HUES64 (cell line): ENCODE measurements at regions not wholly inside any gene's neighbourhood (a gene's known extent, or its start where the extent isn't known, plus 50 kb on each side); places are given as distances from the start of the nearest gene placed in this dataset.

ENCODE experiments used
- H3K27ac ChIP-seq: 2 replicates; pipeline ENCODE4 v1.7.0; 2013; ENCODE audit warnings: low read depth, low read length, inconsistent platforms
- H3K27me3 ChIP-seq: 2 replicates; pipeline ENCODE4 v1.6.1; 2013; ENCODE audit warnings: mild to moderate bottlenecking, low read length; ENCODE audit not compliant: insufficient read depth
- H3K36me3 ChIP-seq: 2 replicates; pipeline ENCODE4 v1.6.1; 2013; ENCODE audit warnings: mild to moderate bottlenecking, low read length; ENCODE audit not compliant: insufficient read depth
- H3K4me1 ChIP-seq: 2 replicates; pipeline ENCODE4 v1.6.1; 2013; ENCODE audit warnings: mild to moderate bottlenecking, low read length, moderate library complexity; ENCODE audit not compliant: insufficient read depth
- H3K4me3 ChIP-seq: 2 replicates; pipeline ENCODE4 v1.5.1; 2013; ENCODE audit warnings: mild to moderate bottlenecking, low read length, moderate library complexity
- H3K9ac ChIP-seq: 2 replicates; pipeline ENCODE4 v1.6.1; 2013; ENCODE audit warnings: mild to moderate bottlenecking, low read depth, low read length
- H3K9me3 ChIP-seq: 2 replicates; pipeline ENCODE4 v1.6.1; 2013; ENCODE audit warnings: low read depth, low read length; ENCODE audit not compliant: insufficient read depth
- WGBS: fragments of 150-250, 120-280 bp; methylation state at CpG from one replicate; pipeline ENCODE4 v1.1.7; 2013; ENCODE audit warnings: missing lambda C conversion rate; 5-methylcytosine and 5-hydroxymethylcytosine counted together

DNA sequence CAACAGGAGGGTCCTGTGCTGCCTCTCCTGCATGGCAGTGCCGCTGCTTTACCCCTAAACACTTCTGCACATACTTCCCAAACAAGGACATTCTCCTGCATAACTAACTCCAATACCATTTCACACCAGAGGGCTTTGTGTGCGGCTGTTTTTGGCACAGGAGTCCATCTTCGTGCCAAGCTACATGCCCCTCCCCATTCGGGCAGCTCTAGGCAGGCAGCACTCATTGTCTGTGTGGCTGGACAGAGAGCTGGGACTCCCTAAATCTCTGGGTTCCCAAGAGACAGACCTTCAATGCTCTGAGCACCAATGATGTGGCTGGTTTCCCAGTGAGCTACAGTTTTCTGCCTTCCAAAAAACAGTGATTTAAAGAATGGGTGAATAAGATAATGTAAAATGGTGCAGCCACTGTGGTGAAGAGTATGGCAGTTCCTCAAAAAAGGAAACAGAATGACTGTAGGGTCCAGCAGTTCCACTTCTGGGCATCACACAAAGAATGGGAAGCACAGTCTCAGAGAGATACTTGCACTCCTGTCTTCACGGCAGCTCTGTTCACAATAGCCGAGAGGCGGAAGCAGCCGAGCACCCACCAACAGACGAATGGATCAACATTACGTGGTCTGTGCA, 80.3 kb upstream of the DUSP22 start:
- 97% methylated on average over 10 of the region's 10 CpGs for WGBS
- Histone ChIP-seq H3K27ac (no peak overlapping the region), H3K36me3 (no peaks in the 10 kb centered on the region), H3K9me3 (peaks cover 14% of the 10 kb centered on the region), H3K27me3 (no peaks in the 10 kb centered on the region), H3K9ac (no peak overlapping the region), H3K4me3 (no peak overlapping the region), H3K4me1 (no peaks in the 10 kb centered on the region)

DNA sequence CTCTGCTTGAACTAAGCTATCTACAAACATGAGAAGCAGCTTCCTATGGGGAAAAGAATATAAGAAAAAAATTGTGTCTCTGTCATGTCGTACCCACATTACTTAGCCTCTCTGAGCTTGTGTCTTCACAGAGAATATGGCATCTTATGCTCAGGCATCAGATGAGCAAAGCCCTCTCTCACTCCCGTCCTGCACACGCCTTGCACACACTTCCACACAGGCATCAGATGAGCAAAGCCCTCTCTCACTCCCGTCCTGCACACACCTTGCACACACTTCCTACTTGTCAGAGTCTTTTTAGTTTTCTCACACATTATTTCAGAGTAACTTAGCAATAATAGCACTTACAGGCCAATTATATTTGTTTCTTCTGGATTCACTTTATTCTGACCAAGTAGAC, 79.0 kb upstream of the DUSP22 start:
- Histone ChIP-seq H3K36me3 (no peaks in the 10 kb centered on the region), H3K27ac (no peak overlapping the region), H3K4me3 (no peak overlapping the region), H3K4me1 (no peaks in the 10 kb centered on the region), H3K9ac (no peak overlapping the region), H3K27me3 (no peaks in the 10 kb centered on the region), H3K9me3 (peaks cover 14% of the 10 kb centered on the region)
- WGBS: 93% methylated on average over 4 of the region's 4 CpGs

DNA sequence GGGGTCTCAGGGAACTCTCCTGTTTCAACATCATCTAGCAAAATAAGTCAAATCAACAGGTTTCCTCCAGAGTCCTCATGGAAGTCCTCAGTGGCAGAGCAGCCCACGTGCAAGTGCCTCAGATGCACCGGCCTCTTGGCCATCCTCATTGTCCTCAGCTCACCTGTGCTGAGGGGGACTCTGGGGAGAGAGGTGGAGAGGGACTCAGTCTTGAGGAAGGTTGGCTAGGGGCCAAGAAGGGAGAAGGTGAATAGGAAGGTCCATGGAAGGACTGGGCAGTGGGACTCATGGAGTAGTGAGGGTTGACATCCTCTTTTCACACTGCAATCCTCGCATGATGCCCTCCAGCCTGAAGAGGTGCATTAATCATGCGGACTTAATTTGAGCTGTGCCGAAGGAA, 77.9 kb upstream of the DUSP22 start:
- peaks cover 14% of the 10 kb centered on the region for H3K9me3 ChIP-seq
- no peaks in the 10 kb centered on the region for H3K36me3 ChIP-seq
- 91% methylated on average over 5 of the region's 5 CpGs for WGBS
- no peak overlapping the region for H3K9ac ChIP-seq
- H3K4me3 ChIP-seq: no peak overlapping the region
- no peaks in the 10 kb centered on the region for H3K27me3 ChIP-seq
- H3K4me1 ChIP-seq: no peaks in the 10 kb centered on the region
- H3K27ac ChIP-seq: no peak overlapping the region

DNA sequence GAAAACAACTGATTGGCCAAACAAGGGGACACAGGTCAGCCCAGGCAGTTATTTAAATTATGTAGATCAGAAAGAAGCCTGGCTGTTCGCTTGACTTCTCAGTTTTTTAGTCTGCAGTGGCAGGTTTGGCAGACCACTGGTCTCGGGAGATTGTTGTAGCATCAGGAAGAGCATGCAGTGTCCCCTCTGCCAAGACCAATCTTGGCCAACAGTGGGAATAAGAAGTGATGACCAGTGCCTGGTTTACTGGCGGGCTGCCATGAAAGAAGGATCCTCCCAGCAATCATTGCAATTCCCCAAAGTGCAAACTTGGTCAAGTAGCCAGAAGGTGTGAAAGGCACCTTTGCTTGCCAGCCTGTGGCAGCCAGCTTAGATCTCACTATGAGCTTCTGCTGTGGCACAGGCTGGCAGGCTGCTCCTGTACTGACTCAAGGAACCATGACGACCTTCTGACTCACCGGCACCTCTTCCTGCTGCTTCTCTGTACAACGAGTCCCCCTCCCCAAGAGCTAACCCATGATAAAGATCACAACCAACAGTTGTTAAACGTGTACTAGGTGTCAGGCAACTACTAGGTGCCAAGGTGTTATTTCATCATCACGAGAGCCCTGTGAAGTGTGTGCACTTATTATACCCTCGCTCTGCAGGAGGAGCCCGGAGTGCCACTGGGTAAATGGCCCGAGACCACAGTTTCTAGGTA, 76.8 kb upstream of the DUSP22 start:
- H3K4me3 ChIP-seq: no peak overlapping the region
- 90% methylated on average over 11 of the region's 11 CpGs for WGBS
- peaks cover 14% of the 10 kb centered on the region for H3K9me3 ChIP-seq
- H3K4me1 ChIP-seq: peaks cover 5% of the 10 kb centered on the region; the same call in 1 of the 2 replicates
- H3K9ac ChIP-seq: no peak overlapping the region
- no peaks in the 10 kb centered on the region for H3K27me3 ChIP-seq
- no peak overlapping the region for H3K27ac ChIP-seq
- H3K36me3 ChIP-seq: no peaks in the 10 kb centered on the region

DNA sequence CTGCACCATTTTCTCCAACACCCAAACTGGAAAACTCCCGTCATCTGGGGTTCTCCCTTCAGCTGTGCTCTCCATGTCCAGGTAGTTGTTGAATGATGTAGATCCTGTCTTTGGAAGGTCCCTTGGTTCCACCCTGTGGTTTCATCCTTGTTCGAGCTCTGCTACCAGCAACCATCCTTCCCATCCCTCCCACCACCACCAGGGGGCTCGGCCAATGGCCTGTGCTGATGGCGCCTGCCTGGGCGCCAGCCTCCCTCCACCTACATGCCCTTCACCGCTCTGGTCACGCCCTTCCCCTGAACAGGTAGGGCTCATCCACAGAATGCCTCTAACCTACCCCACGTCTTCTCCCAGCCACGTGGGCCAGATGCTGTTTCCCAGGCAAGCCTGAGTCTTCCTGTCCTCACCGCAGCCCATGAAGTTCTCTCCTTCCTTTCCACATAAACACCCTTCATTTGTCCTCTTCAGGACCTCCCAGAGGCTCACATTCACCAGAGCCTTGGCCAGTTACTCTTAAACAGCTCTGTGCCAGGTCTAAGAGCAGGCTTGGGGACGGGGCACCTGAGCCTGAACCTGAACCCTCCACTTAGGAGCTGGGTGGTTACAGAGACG, 75.1 kb upstream of the DUSP22 start:
- Histone ChIP-seq H3K27me3 (no peaks in the 10 kb centered on the region), H3K9ac (no peak overlapping the region), H3K27ac (no peak overlapping the region), H3K9me3 (peaks cover 14% of the 10 kb centered on the region), H3K4me1 (peaks cover 15% of the 10 kb centered on the region; the same call in 1 of the 2 replicates), H3K36me3 (no peaks in the 10 kb centered on the region), H3K4me3 (no peak overlapping the region)
- WGBS: 82% methylated on average over 12 of the region's 12 CpGs

DNA sequence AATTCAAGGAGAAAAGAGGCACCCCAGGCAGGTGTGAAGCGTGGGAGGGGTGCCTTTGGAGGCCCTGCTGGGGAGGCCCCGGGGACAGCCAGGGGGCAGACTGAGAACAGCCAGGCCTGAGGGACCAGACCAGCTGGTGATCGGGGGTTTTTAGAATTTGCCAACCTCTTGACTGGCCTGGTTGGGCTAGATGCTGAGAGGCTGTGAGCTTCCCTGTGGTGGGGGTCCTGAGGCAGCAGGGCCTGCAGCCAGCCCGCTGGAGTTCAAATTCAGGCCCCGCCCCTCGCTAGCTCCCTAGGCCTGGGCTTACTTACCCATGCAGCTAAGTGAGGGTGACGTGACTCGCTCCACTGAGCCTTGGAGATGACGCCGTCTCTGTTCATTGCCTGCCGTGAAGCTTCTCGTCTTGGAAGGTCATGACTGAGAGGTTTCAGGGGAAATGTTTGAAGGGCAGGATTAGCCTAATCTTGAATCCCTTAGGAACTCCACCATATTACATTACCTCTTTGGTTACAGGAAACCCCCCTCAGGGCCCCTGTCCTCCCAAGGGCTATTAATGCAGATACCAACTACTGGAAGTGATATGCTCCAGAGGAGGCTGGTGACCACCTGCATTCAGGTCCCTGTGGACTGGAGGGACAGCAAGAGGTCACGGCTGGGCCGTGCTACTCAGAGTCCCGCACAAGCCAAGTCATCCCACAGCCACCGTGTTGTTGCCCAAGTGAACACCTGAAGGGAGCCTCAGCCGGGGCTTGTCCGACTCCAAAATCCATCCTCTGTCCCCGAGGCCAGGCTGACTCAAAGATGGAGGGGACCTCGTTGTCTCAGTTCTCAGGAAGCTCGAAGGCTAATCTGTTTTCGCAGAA, 73.9 kb upstream of the DUSP22 start:
- H3K9ac ChIP-seq: no peak overlapping the region
- no peak overlapping the region for H3K27ac ChIP-seq
- H3K27me3 ChIP-seq: no peaks in the 10 kb centered on the region
- 88% methylated on average over 22 of the region's 22 CpGs for WGBS
- H3K4me3 ChIP-seq: no peak overlapping the region
- peaks cover 14% of the 10 kb centered on the region for H3K9me3 ChIP-seq
- no peaks in the 10 kb centered on the region for H3K36me3 ChIP-seq
- peaks cover 20% of the 10 kb centered on the region; the same call in 1 of the 2 replicates for H3K4me1 ChIP-seq

DNA sequence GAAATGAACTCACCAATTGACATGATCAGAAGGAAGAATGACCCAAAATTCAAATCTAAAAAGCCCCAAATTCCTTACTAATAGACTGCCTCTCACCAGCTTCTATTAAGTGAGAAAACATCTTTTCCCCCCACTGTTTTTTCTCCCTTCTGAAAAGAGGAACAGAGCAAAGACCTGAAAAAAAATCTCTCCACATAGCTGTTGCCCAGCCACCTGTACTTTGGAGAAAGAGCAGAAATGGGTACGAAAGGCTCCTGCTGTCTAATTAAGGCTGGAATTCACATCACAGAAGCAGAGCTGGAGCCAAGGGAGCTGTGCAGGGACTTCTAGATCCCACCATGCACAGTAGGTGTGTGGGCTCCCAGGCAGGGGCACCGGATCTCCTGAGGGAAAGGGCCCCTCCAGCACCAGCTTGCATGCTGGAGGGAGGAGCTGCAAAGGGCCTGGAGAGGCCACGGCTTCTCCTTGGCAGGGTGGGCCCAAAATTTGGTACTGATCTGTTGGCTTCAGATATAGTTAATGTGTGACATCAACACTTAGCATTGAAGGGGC, 73.2 kb upstream of the DUSP22 start:
- Histone ChIP-seq H3K36me3 (no peaks in the 10 kb centered on the region), H3K4me1 (peaks cover 20% of the 10 kb centered on the region; the same call in 1 of the 2 replicates), H3K27ac (no peak overlapping the region), H3K9ac (no peak overlapping the region), H3K4me3 (no peak overlapping the region), H3K9me3 (peaks cover 7% of the 10 kb centered on the region), H3K27me3 (no peaks in the 10 kb centered on the region)
- 84% methylated on average over 3 of the region's 3 CpGs for WGBS

DNA sequence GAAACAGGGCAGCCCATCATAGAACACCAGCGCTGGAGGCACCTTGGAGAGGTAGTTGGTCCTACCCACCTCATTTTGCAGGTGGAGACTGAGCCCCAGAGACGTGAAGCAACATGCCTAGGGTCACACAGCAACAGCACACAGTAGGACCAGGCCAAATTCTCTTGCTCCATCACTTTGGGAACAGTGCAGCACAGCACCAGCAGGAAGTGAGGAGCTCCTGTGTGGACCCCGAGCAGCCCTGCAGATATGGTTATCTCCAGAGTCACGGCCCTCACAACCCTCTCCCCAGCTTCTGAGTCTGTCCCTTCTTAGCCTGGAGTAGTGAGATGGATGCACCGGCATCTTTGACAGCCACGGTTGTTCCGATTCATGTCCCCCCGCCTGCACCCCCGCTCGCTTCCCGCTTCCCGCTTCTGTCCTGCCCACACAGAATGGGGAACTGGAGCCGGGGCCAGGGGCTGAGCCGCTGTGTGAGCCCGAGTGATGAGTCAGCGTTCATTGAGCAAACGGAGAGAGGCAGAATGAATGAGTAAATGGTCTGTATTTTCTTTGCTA, 72.6 kb upstream of the DUSP22 start:
- Histone ChIP-seq H3K4me3 (no peak overlapping the region), H3K36me3 (no peaks in the 10 kb centered on the region), H3K4me1 (peaks cover 20% of the 10 kb centered on the region; the same call in 1 of the 2 replicates), H3K9ac (no peak overlapping the region), H3K27ac (no peak overlapping the region), H3K27me3 (no peaks in the 10 kb centered on the region), H3K9me3 (peaks cover 2% of the 10 kb centered on the region; the same call in 1 of the 2 replicates)
- 50% methylated on average over 17 of the region's 17 CpGs for WGBS

DNA sequence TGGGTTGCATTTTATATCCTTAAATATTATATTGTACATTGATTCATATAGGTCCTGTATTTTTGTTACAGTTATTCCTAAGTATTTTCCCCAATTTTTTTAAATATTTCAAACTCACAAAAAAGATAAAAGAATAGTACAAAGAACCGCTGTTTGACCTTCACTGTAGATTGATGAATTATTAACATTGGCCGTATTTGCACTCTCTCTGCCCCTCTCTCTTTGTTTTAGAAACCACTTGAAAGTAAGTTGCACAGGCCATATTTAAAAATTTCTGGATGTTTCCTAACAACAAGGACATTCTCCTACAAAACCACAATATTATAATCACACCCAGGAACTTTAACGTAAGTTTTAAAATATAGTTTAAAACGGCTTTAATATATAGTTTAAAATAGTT, 72.0 kb upstream of the DUSP22 start:
- 100% methylated on average over 4 of the region's 4 CpGs for WGBS
- H3K27ac ChIP-seq: no peak overlapping the region
- no peaks in the 10 kb centered on the region for H3K9me3 ChIP-seq
- peaks cover 20% of the 10 kb centered on the region; the same call in 1 of the 2 replicates for H3K4me1 ChIP-seq
- H3K4me3 ChIP-seq: no peak overlapping the region
- no peaks in the 10 kb centered on the region for H3K36me3 ChIP-seq
- H3K9ac ChIP-seq: no peak overlapping the region
- H3K27me3 ChIP-seq: no peaks in the 10 kb centered on the region

DNA sequence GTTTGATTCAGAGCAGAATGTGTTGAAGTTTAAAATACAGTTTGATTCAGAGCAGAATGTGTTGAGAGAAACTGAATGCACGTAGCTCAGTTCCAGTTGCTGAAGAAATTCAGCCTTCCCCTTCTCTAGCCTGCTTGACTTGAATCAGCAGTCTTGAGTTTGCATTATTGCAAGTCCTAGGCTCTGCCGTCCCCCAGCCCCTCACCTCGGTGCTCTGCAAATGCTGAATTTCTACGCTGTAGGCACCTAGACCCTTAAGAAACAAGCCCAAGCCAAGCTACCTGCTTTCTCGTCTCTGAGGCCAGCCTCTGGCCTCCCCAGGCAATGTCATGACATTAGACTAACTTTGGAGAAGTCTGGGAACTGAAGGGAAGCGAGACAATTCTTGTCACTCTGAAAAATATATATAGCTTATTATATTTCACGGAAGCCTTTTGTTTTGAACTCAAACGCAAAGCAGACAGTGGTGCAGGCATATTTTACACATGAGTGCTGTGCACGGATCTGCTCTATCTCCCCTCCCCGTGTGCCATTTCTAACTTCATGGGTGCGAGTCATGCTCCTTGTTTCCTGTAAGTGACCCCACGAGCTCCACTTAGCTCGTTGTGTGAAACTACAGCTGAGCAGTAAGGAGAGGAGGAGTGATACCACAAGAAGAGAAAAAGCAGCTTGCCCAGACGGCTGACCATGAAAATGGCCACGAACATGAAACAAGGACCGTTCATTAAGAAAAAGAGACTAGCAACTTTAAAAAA, 71.4 kb upstream of the DUSP22 start:
- Histone ChIP-seq H3K9ac (no peak overlapping the region), H3K4me3 (no peak overlapping the region), H3K27ac (no peak overlapping the region), H3K4me1 (peaks cover 20% of the 10 kb centered on the region; the same call in 1 of the 2 replicates), H3K9me3 (no peaks in the 10 kb centered on the region), H3K27me3 (no peaks in the 10 kb centered on the region), H3K36me3 (no peaks in the 10 kb centered on the region)
- WGBS: 66% methylated on average over 15 of the region's 16 CpGs
